ENCODE measurements at regions not wholly inside any gene's neighbourhood (a gene's known extent, or its start where the extent isn't known, plus 50 kb on each side); places are given as distances from the start of the nearest gene placed in this dataset.

DNA sequence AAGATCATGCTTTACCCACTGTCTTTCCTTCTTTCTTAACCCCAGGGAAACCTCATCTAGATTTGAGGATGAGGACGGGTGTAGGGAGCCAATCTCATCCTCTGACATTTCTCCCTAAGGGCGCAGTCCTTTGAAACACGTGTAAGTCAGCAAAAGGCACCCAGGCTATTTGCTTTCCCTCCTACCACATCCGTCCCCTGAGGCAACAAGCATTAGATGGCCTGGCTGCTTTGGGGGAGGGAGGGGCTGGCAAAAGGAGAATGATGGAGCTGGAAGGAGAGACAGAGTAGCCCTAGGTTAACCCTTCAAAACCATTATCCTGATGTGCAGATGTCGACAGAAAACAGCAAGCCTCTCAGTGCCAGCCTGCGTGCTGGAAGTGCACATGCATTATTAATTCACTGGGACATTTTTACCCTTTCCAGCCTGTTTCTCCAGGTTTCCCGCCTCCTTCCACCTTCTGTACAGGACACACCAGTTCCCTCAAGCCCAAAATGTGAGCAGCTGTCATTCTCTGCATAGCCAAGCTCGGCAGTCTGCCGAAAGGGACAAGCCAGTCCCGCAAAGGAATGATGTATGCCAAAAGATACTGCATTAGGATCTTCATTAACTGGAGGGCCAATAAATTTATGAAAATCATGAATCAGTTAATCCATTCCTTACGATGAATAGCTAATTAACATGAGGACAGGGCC lies 547.2 kb downstream of the CD83 start:
- TF ChIP-seq, protein P1, sequence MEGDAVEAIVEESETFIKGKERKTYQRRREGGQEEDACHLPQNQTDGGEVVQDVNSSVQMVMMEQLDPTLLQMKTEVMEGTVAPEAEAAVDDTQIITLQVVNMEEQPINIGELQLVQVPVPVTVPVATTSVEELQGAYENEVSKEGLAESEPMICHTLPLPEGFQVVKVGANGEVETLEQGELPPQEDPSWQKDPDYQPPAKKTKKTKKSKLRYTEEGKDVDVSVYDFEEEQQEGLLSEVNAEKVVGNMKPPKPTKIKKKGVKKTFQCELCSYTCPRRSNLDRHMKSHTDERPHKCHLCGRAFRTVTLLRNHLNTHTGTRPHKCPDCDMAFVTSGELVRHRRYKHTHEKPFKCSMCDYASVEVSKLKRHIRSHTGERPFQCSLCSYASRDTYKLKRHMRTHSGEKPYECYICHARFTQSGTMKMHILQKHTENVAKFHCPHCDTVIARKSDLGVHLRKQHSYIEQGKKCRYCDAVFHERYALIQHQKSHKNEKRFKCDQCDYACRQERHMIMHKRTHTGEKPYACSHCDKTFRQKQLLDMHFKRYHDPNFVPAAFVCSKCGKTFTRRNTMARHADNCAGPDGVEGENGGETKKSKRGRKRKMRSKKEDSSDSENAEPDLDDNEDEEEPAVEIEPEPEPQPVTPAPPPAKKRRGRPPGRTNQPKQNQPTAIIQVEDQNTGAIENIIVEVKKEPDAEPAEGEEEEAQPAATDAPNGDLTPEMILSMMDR (conservative IDR thresholded peaks at IDR 0.05 in 1 of 2, IDR thresholded peaks at IDR 0.05 in 1 of 2; ENCODE audit: low read depth in 1 of 2, low read length in 2 of 2), result no peak
- no peak for TF ChIP-seq EZH2 (IDR thresholded peaks at IDR 0.05; ENCODE audit: low read length, missing control alignments)
